ENCODE measurements at regions not wholly inside any gene's neighbourhood (a gene's known extent, or its start where the extent isn't known, plus 50 kb on each side); places are given as distances from the start of the nearest gene placed in this dataset.
"Not testable (repeated sequence)": the region's sequence is repeated elsewhere in the genome, so short reads cannot be mapped to it uniquely, and the experiment has no call there.

- no peak for DNase-seq
Observed at GRCh38 chr5:109989994-109990722, 300.4 kb downstream of the MAN2A1 start.

GRCh38 chr5:109990723-109991359, 301.1 kb downstream of the MAN2A1 start:
- no peak for DNase-seq

GRCh38 chr5:109992264-109992915, 302.7 kb downstream of the MAN2A1 start:
- DNase-seq, result no peak

- no peak for DNase-seq
Observed at GRCh38 chr5:109994135-109994534, 304.4 kb downstream of the MAN2A1 start.

- DNase-seq, result no peak
Observed at GRCh38 chr5:109996246-109996645, 306.5 kb downstream of the MAN2A1 start.

- DNase-seq, result no peak
Observed at GRCh38 chr5:109997161-109997560, 307.4 kb downstream of the MAN2A1 start.

GRCh38 chr5:109998208-109998607, 308.5 kb downstream of the MAN2A1 start:
- DNase-seq, result no peak

- no peak for DNase-seq
Observed at GRCh38 chr5:109998726-109999125, 309.0 kb downstream of the MAN2A1 start.

GRCh38 chr5:110001648-110002047, 311.9 kb downstream of the MAN2A1 start:
- DNase-seq, result no peak

GRCh38 chr5:110002652-110003051, 312.9 kb downstream of the MAN2A1 start:
- DNase-seq, result no peak

GRCh38 chr5:110005907-110006562, 316.3 kb downstream of the MAN2A1 start:
- not testable (repeated sequence) for DNase-seq

GRCh38 chr5:110007101-110007500, 317.4 kb downstream of the MAN2A1 start:
- DNase-seq, result no peak

- DNase-seq, result no peak
Observed at GRCh38 chr5:110008131-110008530, 318.4 kb downstream of the MAN2A1 start.

- no peak for DNase-seq
Observed at GRCh38 chr5:110012145-110012544, 322.4 kb downstream of the MAN2A1 start.

GRCh38 chr5:110013017-110013416, 323.3 kb downstream of the MAN2A1 start:
- DNase-seq, result no peak

GRCh38 chr5:110017854-110018253, 328.1 kb downstream of the MAN2A1 start:
- no peak for DNase-seq

GRCh38 chr5:110018509-110018908, 328.8 kb downstream of the MAN2A1 start:
- DNase-seq, result no peak

GRCh38 chr5:110019119-110019518, 329.4 kb downstream of the MAN2A1 start:
- no peak for DNase-seq

GRCh38 chr5:110019780-110020179, 330.1 kb downstream of the MAN2A1 start:
- DNase-seq, result no peak

- no peak for DNase-seq
Observed at GRCh38 chr5:110021251-110021650, 331.5 kb downstream of the MAN2A1 start.

- no peak for DNase-seq
Observed at GRCh38 chr5:110025160-110025559, 335.4 kb downstream of the MAN2A1 start.
